Uterus (tissue), 2 donors: ENCODE measurements at regions not wholly inside any gene's neighbourhood (a gene's known extent, or its start where the extent isn't known, plus 50 kb on each side); places are given as distances from the start of the nearest gene placed in this dataset.

Experiments
- POLR2A ChIP-seq, 2 donors: fragments of 450-650 bp; IDR thresholded peaks; one replicate each; pipeline ENCODE4 v1.6.1; 2016; ENCODE audit warnings: antibody characterized with exemption in 2 of 2, mild to moderate bottlenecking in 1 of 2, moderate library complexity in 1 of 2
- TF ChIP-seq, protein P1 (sequence below), 4 experiments: fragments of 200-600 bp in 2 of 4; fragments of 450-650 bp in 2 of 4; sonication (generic) in 2 of 4; IDR thresholded peaks; one replicate each; pipeline ENCODE4 v1.5.1; 2016 to 2019; ENCODE audit warnings: antibody characterized with exemption in 4 of 4, mild to moderate bottlenecking in 2 of 4, moderate library complexity in 1 of 4

DNA sequence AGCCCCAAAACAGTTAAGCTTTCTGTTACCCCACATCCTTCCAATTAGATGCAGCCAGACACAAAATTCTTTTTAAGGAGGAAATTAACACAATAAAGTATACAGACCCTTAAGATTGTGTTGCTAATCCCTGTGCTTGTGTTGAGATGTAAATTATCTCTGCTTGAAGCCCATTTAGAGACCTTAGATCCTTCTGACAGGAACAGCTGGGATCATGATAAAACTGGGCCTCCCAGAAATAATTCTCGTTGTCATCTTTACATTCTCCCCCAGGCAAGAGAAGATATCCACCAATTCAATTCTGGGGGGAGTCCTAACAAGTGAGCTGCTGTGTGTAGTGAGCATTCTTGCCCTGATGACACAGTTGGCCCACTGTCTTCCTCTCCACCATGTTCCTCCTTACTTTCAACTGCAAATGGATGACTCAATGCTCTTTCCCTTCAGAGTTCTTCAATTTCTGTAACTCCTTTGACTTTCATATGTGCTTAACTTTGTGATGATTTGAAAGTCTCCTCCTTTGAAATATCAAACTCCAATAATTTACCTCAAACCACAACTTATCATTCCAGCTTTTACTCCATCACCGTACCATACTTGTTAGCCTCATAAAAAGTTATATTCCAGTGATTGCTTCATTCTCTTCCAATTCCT lies 186.6 kb downstream of the RAP2B start:
- TF ChIP-seq, protein P1, sequence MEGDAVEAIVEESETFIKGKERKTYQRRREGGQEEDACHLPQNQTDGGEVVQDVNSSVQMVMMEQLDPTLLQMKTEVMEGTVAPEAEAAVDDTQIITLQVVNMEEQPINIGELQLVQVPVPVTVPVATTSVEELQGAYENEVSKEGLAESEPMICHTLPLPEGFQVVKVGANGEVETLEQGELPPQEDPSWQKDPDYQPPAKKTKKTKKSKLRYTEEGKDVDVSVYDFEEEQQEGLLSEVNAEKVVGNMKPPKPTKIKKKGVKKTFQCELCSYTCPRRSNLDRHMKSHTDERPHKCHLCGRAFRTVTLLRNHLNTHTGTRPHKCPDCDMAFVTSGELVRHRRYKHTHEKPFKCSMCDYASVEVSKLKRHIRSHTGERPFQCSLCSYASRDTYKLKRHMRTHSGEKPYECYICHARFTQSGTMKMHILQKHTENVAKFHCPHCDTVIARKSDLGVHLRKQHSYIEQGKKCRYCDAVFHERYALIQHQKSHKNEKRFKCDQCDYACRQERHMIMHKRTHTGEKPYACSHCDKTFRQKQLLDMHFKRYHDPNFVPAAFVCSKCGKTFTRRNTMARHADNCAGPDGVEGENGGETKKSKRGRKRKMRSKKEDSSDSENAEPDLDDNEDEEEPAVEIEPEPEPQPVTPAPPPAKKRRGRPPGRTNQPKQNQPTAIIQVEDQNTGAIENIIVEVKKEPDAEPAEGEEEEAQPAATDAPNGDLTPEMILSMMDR (IDR thresholded peaks at IDR 0.05): no peak
- no peak for TF ChIP-seq POLR2A (IDR thresholded peaks at IDR 0.05)
